Stimulated activated CD4-positive, alpha-beta T cell treated with anti-CD3 and anti-CD28 coated beads, Interleukin-1b, Interleukin-23, amount 100 ng/mL, for 1 hour (primary cell): ENCODE measurements at regions not wholly inside any gene's neighbourhood (a gene's known extent, or its start where the extent isn't known, plus 50 kb on each side); places are given as distances from the start of the nearest gene placed in this dataset.

Source experiments
- DNase-seq, 2 donors: peaks; one replicate each; pipeline ENCODE4 v3.0.0-alpha.2; 2020; ENCODE audit warnings: low read depth in 2 of 2

DNA sequence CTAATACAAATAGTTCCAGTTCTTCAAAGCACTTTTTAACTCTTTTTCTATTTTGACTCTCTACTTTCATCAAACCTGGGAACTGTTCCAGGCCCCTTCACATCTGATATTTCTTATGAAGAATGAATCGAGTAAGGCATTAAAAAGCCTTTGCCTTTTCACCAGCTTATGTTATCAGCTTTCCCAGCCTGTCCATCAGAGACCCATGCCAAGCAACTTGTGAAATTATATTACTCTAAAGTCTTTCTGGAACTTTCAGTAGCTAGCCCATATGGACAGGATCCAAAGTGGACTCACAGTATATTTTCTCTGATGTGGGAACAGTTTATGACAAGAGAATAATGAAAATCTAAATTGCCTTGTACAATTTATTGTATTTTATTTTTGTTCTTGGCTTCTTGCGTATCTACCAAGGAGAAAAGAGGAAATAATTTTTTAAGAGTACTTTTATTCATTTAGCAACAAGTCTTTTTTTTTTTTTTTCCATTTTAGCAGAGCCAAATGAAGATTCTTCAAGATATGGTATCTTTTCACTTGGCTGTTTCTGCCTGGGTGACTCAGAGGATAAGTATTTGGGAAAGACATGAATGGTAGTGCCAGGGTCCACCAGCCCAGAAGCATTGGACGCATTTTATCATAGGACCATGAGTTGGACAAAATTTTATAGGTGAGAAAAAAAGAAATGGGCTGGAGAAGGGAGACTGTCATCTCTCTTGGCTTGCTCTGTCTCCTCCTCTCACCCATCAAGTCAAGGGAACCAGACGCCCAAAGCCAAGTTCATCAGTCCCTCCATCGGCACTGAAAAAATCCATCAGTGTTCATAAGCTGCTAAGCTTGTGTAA, 195.8 kb upstream of the NEBL start:
- no peak for DNase-seq

DNA sequence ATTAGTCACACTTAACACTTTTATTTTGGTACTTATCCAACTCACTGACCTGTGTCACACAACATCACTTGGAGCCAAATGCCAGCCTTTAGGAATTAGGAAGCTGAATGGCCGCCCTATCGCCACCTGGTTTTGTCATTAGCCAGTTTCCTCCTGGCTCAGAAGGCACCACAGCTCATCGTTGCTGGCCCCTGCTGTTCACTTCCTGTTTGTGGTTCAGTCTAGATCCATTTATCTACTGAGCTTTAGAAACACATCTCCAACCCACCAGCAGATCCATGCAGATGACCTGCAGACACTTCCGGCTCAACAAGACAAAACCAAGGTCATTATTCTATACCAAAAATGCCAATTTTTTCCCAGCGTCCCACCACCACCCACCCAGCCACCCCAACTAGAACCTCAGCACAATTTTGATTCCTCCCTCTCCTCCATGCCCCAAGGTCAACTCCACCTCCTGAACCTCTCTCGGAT, 193.5 kb upstream of the NEBL start:
- DNase-seq = no peak

DNA sequence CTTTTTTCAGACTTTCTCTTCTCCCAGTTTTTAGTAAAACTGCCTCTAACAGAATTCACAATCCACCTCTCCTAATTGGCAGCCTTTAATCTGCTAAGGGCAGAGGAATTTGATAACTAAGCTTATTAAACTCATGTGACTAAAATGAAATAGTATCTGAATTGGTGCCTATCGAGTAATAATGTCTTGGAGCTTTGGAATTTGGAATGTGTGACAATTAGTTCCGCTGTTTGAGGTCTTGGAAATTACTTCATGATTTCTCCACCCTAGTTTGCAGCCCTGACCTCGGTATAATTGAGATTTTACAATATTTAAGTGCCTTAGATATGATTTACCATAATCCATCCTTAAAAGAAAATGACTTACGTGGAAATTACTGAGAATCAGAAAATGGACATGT, 190.4 kb upstream of the NEBL start:
- DNase-seq = no peak

DNA sequence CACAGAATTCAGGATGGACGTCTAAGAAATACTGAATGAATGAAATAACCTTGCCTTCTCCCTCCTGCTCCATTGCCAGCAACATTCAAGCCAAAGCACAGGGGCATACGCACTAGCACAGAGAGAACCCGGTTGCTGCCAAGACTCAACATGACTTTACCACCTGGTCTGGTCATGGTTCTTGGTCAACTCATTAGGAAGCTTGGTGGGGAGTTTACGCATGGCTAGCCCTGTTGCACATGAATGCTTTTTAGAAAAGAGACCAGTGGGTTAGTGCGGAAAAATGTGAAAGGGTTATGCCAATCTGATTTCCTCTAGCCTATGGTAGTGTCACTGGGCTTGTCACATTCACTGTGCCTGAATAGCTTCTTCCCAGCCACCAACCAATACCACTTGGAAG, 187.6 kb upstream of the NEBL start:
- DNase-seq = no peak

DNA sequence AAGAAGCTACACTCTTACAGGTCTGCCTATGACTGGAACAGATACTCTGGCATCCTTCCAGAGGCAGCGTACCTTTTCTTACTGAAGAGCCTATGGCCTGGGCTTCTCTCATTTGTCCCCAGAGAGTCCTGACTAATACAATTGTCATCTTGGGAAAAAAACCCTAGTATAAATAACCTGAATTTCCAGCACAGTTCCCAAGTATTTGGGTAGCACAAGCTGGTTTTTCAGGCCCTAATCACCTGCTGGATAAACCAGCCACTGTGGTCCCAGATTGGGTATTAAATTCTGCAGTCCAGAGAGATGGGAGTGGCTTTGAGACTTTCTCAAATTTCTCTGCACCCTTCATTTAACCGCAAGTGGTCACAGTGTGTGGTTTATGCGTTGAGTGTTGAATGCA, 186.8 kb upstream of the NEBL start:
- DNase-seq = no peak

DNA sequence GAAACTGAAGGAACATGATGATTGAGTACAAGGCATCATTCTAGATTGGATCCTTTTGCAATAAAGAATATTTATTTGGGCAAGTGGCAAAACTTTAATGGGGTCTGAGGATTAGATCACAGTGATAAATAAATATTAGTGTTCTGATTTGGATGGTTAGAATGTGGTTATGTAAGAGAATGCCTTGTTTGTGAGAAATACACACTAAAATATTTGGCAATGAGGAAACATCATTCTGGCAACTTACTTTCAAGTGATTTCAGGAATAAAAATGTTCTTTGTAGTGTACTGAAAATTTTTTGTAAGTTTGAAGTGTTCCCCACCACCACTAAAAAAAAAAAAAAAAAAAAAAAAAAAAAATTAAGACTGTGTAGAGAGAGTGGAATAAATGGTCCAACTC, 185.1 kb upstream of the NEBL start:
- DNase-seq = no peak

DNA sequence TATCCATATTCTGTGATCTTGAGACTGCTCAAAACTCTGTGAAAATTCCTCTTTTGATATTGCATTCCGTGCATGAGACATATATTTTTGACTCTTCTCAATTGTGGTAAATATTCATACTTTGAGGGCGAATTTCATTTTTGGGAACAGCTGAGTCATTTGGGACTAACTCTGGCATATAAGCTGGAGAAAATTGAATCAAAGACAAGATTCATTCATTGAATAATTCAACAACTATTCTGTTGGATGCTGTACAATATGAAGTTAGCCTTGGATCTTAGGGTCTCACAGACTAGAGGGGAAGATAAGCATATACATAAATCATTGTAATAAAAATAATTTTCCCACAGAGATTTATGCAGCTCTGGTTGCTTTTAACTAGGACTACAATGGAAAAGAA, 183.2 kb upstream of the NEBL start:
- no peak for DNase-seq

DNA sequence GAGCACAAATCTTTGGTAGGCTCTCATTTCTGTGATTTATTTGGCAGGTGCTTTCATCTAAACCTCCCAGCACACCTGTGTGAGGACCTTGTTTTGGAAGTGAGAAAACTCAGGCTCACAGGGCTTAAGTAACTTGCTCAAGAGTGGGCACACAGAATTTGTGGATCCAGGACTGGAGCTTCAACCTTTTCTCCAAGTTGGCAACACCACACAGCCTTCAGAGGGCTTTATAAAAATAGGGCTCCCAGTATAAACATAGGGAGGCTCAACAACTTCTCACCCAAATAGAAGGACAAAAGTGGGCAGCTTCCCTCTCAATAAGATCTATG, 182.2 kb upstream of the NEBL start:
- no peak for DNase-seq

DNA sequence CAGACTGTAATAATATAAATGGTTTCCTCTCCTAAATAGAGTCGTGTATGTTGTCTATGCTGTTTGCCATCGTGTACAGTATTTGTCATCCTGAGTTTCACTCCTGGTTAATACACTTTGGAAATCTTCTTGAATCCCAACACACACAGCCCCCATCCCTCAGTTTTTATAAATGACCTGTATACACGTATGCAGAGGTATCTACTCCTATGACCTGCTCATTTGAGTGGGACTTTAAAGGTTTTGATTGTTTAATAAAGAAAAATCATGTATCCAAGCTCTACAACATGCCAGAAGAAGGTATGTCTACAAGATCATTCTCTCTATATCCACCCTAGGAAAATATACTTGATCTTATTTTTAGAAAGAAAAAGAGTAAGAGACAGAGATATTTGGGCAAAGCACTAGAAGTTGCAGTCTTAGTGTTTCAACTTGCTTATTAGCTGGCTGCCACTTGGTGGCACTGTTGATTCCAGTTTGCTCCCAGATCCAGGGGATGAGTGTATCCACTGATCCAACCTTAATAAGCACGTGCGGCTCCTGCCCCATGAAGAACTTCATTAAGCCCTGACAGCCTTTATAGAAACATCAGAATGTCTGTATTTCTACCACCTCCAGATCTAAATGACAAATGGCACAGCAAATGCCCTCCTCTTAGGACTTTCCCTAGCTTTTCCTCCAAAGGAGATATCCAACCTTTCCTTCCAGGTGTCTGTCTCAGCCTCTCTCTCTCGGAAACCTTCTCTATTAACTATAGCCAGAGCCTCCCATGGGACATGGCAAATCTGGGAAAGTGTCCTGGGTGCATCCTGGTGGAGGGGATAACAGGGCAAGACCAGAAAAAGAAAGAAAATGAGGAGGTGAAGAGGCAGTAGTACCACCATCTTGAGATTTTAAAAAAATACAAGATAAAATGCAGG, 181.6 kb upstream of the NEBL start:
- DNase-seq = no peak

DNA sequence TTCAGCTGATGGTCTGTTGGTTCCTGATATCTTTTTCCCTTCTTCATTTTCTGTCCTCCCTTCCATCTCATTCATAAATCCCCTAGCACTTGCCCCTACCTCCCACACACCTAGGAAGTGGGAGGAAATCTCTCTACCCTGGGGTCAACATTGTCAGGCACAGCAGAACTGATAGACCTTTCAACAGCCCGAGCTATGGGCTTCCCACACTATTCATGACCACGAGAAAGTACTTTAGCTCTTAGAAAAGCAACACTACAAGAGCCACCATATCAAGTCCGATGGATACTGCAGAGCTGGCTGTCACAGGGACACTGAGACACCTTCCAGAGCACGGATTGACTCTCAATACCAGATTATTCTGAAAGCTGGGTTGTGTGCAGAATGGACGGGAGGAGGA, 180.6 kb upstream of the NEBL start:
- no peak for DNase-seq

DNA sequence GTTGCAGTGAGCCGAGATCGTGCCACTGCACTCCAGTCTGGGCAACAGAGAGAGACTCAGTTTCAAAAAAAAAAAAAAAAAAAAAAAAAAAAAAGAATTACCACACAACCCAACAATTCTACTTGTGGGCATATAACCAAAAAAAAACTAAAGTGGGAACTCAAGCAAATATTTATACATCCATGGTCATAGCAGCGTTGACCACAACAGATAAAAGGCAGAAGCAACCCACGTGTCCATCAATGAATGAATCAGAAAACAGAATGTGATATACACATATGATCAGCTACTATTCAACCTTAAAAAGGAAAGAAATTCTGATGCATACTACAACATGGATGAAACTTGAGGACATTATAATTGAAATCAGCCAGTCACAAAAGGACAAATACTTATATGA, 179.3 kb upstream of the NEBL start:
- DNase-seq = no peak

DNA sequence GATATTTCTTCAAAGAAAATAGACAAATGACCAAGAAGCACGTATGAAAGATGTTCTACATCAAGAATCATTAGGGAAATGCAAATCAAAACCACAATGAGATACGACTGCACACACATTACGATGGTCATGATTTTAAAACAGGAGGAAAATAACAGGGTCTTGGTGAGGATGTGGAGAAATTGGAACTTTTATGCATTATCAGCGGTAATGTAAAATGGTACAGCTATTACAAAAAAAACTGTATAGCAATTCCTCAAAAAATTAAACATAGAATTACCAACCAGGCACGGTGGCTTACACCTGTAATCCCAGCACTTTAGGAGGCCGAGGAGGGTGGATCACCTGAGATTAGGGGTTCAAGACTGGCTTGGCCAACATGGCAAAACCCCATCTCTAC, 178.8 kb upstream of the NEBL start:
- DNase-seq = no peak

DNA sequence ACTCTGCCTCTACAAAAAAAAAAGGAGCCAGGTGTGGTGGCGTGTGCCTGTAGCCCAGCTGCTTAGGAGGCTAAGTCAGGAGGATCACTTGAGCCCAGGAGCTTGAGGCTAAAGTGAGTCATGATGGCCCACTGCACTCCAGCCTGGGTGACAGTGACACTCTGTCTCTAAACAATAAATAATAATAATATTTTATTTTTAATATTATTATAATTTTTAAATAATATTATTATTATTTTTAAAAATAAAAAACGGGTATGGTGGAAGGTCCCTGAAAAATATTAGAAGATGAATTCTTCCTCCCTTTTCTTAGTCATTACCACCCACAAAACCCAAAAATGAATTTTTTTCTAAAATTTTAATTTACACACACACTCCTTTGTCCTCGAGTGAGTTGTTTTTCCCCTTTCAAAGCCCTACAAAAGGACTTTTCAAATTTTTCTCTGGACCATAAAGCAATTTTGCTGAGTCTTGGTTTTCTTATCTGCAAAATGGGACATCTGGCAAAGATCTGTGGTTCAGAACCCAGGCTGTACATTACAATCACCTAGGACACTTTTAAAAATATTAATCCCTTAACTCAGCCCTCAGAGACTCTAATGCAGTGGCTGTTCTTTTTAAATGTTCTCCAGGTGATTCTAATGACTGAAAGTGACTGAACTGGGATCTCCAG, 174.0 kb upstream of the NEBL start:
- no peak for DNase-seq

DNA sequence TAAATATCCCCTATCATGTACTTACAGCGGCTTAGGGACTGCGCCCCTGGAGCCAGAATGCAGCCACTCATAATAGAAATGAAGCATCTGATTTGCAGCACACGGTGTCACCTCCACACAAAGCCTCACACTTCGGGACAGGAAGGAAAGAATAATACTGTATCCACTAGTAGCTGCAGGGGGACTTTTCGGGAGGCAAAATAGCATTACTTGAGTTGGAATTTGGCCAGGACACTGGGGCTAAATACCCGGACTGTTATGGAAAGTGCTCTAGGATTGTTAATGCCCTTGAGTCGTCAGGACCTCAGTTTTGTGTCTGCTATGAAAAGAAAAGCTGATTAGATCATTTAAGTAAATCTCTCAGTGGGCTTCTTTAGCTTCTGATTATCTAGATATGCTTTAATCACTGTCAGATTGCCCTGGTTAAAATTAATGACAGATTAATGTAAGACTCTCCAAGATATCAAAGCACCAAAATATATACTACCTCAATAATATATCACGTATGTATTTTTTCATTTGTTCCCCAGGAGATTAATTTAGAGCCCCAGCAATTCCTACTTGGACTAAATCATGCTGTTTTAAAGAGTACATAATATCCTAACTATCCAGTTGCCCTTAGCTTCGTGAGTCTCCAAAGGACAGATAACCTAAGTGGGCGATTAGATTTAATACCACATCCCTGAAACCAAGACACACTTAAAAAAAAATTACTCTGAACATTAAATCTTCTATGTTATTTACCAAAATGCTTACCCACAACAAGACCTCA, 173.0 kb upstream of the NEBL start:
- DNase-seq = no peak

DNA sequence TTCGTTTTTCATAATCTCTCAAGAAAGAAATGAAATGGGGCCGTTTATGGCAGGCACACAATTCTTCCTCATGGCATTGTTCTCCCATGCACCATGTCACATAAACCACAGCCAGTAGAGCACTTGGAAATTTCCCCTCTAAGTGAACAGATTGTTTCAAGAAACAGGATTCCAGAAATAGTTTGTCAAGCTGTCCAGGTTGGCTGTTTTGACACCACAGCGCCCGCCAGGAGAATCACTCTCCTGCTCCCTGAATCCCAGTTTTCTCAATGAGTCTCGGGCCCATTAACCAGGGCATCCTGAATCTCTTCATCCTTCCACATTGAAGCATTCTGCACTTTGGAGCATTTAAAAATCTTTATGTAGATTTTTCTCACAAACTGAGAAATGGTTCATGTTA, 172.2 kb upstream of the NEBL start:
- no peak for DNase-seq

DNA sequence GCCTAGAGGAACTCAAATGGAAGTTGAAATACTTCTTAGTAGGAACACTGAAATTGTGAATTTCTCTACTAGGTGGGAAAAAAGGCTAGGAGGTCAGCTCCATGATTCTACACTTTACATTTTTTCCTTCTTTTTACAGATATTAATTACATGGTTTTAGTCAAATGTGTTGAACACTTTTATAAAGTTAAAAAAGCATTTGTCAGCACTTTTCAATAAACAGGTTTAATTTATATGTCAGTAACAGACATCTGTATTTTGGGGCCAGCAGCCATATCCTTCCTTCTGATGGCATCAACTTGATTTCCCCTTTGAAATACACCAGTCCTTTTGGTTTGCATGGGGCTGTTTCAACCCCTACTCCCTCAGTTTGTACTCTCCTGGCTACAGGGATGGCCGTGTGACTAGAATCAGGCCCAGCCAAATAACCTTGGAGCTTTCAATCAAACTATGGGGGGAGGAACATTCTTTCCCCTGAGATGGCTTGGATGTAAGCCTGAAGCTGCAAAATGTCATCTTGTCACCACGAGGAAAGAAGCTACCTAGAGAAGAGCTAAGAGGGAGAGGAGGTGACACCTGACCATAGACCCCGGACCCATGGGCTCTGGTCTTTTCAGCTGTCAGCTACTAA, 171.0 kb upstream of the NEBL start:
- no peak for DNase-seq

DNA sequence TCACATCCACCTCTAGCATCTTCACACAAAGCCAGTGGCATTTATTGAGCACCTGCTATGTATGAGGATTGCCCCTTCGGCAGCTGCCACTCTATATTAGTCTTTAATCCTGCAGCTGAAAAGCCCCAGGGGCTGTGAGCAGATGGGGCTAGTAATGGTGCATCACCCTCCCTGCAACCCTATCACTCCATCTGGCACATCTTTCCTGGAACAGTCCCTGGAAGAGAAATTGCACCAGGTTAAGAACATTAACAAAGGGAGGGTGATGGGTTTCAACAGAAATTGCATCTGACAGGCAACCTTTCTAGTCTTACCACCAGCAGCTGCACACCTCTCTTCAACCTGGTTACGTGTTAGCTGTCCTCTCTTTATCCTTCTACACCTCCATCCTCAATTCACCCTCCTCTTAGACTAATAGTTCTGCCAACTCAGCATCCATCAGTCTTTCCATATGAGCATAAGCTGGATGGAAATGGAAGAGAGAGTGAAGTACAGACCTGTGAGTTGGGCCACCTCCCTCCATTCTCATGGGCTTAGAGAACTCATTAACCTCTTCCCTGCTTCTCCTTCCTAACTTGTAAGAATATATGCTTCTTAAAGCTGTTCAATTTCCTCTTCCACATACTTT, 168.6 kb upstream of the NEBL start:
- DNase-seq = no peak

DNA sequence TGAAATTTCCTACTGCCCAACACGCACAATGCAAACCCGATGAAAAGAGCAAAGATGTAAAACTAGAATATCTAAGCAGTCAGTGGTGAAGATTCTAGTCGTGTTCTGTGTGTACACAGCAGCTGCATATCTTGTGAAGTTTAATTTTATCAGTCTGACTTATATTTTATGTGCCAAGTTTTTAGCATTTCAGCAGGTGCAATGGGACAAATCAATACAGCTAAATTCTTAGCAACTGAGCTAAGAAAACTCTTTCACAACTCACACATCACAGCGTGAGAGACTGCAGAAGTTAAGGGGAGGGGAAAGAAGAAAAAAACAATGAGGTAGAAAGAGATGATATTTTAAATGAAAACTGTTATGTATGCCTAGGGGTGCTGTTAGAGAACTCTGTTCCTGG, 164.9 kb upstream of the NEBL start:
- DNase-seq = no peak

DNA sequence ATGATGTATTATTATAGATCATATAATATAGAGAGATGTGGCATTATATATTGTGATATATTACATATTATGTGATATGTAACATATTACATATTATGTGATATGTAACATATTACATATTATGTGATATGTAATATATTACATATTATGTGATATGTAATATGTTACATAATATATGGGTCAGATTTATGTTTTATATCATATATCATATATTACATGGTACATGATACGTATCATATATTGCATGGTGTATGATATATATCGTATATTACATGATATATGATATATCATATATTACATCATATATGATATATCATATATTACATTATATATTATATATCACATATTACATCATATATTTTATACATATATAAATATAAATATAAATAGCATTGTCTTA, 164.1 kb upstream of the NEBL start:
- DNase-seq = no peak

DNA sequence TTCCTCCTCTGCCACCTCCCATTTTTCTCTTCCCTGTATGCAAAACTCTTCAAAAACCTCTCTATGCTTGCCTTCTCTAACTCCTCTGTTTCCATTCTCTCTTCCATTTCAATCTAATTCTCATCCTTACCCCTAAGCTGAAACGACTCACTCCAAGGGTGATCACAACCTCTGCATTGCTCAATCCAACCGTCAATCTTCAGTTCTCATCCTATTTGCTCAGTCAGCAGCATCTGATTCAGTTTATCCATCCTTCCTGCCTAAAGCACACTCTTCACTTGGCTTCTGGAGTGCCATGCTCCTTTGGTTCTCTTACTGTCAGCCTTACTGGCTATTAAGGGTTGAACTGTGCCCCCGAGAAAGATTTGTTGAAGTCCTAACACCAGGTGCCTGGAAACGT, 163.5 kb upstream of the NEBL start:
- DNase-seq = no peak

DNA sequence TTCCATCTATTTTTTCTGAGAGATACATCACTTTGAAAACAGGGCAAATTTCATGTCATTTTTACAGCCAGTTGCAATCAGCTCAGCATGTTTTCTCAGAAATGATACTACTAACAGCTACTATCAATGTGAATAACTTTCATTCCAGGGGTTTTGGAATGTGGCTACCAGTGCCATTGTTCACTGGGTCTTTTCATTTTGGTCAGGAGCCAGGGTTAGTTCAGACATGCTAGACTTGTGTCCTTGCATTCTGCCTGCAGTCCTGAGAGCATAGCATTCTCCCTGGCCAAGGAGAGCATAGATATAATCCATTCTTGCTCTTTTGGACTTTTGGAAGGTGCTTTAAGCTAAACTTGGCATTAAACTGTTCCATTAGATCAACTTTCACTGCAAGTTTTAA, 160.9 kb upstream of the NEBL start:
- DNase-seq = no peak
